Myocyte (in vitro differentiated cells): ENCODE measurements at regions not wholly inside any gene's neighbourhood (a gene's known extent, or its start where the extent isn't known, plus 50 kb on each side); places are given as distances from the start of the nearest gene placed in this dataset.

ENCODE experiments used
- DNase-seq: peaks from one replicate; pipeline ENCODE4 v3.0.0-alpha.2; 2012; ENCODE audit warnings: low read depth

- no peak for DNase-seq
Observed at GRCh38 chr13:40103864-40104263, 448.4 kb downstream of the COG6 start.

GRCh38 chr13:40105231-40105630 lies 449.8 kb downstream of the COG6 start:
- no peak for DNase-seq

GRCh38 chr13:40109351-40109844 lies 453.9 kb downstream of the COG6 start:
- peak; percentile 53 for DNase-seq

GRCh38 chr13:40113643-40114304 lies 458.3 kb downstream of the COG6 start:
- DNase-seq = no peak

GRCh38 chr13:40114305-40114896 lies 458.9 kb downstream of the COG6 start:
- no peak for DNase-seq

- peak; percentile 18 for DNase-seq
Observed at GRCh38 chr13:40115426-40115825, 460.0 kb downstream of the COG6 start.

GRCh38 chr13:40116008-40116407 lies 460.5 kb downstream of the COG6 start:
- DNase-seq = peak; percentile 77

- no peak for DNase-seq
Observed at GRCh38 chr13:40118337-40118736, 462.9 kb downstream of the COG6 start.

GRCh38 chr13:40119852-40120251 lies 464.4 kb downstream of the COG6 start:
- no peak for DNase-seq

- peak; percentile 16 for DNase-seq
Observed at GRCh38 chr13:40120288-40120687, 464.8 kb downstream of the COG6 start.

- peak; percentile 42 for DNase-seq
Observed at GRCh38 chr13:40120781-40121180, 465.3 kb downstream of the COG6 start.

GRCh38 chr13:40121722-40122121 lies 466.3 kb downstream of the COG6 start:
- peak; percentile 75 for DNase-seq

- DNase-seq = no peak
Observed at GRCh38 chr13:40123962-40124632, 468.6 kb downstream of the COG6 start.

- DNase-seq = no peak
Observed at GRCh38 chr13:40124633-40125015, 469.2 kb downstream of the COG6 start.

GRCh38 chr13:40125336-40125735 lies 469.9 kb downstream of the COG6 start:
- no peak for DNase-seq

- DNase-seq = no peak
Observed at GRCh38 chr13:40126306-40127085, 471.0 kb downstream of the COG6 start.

- DNase-seq = no peak
Observed at GRCh38 chr13:40127476-40127875, 472.0 kb downstream of the COG6 start.

- no peak for DNase-seq
Observed at GRCh38 chr13:40127925-40128324, 472.5 kb downstream of the COG6 start.

- no peak for DNase-seq
Observed at GRCh38 chr13:40129467-40129866, 474.0 kb downstream of the COG6 start.

- DNase-seq = no peak
Observed at GRCh38 chr13:40130871-40131636, 475.6 kb downstream of the COG6 start.

GRCh38 chr13:40132249-40132648 lies 476.8 kb downstream of the COG6 start:
- DNase-seq = no peak
